Lung (tissue), 11 donors: ENCODE measurements at regions not wholly inside any gene's neighbourhood (a gene's known extent, or its start where the extent isn't known, plus 50 kb on each side); places are given as distances from the start of the nearest gene placed in this dataset.

Experiments
- ATAC-seq: fragments of 200-7000 bp; cut with Tn5 transposase; one replicate; pipeline ENCODE4 v1.9.1; 2020; ENCODE audit warnings: moderate number of reproducible peaks; ENCODE audit not compliant: insufficient read depth, low FRiP score
- DNase-seq, 3 donors: peaks; one replicate each; pipeline ENCODE4 v3.0.0-alpha.2; 2013 to 2017
- H3K27ac ChIP-seq, 2 donors: one replicate each; pipeline ENCODE4 v1.5.1; 2013; ENCODE audit warnings: mild to moderate bottlenecking in 2 of 2, moderate library complexity in 2 of 2, control low read depth in 1 of 2, inconsistent platforms in 1 of 2, low read depth in 1 of 2, low read length in 1 of 2
- H3K27me3 ChIP-seq, 3 donors: one replicate each; pipeline ENCODE4 v1.5.1; 2013; ENCODE audit warnings: low read length in 2 of 3; ENCODE audit not compliant: control insufficient read depth in 3 of 3, insufficient read depth in 3 of 3
- H3K36me3 ChIP-seq, 4 donors: one replicate each; pipeline ENCODE4 v1.5.1; 2013; ENCODE audit warnings: low read length in 4 of 4, mild to moderate bottlenecking in 1 of 4, moderate library complexity in 1 of 4; ENCODE audit not compliant: control insufficient read depth in 4 of 4, insufficient read depth in 4 of 4
- H3K4me1 ChIP-seq, 5 donors: one replicate each; pipeline ENCODE4 v1.5.1; 2013; ENCODE audit warnings: low read length in 5 of 5, mild to moderate bottlenecking in 2 of 5, moderate library complexity in 1 of 5; ENCODE audit not compliant: control insufficient read depth in 5 of 5, insufficient read depth in 5 of 5
- H3K4me3 ChIP-seq: one replicate; pipeline ENCODE4 v1.5.1; 2013; ENCODE audit warnings: mild to moderate bottlenecking, control low read depth, moderate library complexity
- H3K9ac ChIP-seq, 2 donors: one replicate each; pipeline ENCODE4 v1.5.1; 2013; ENCODE audit warnings: low read length in 2 of 2, control low read depth in 1 of 2; ENCODE audit not compliant: insufficient read depth in 1 of 2
- H3K9me3 ChIP-seq, 4 donors: one replicate each; pipeline ENCODE4 v1.5.1; 2013; ENCODE audit warnings: low read length in 3 of 4, mild to moderate bottlenecking in 1 of 4, moderate library complexity in 1 of 4; ENCODE audit not compliant: control insufficient read depth in 4 of 4, insufficient read depth in 3 of 4
- WGBS, 2 donors: extraction: QIAGEN DNeasy Blood & Tissue Kit; methylation state at CpG; one replicate each; pipeline ENCODE4 v1.1.7; 2013; 5-methylcytosine and 5-hydroxymethylcytosine counted together
- TF ChIP-seq, protein P1 (sequence below): IDR thresholded peaks from 2 replicates; pipeline ENCODE4 v1.5.1; 2012; ENCODE audit warnings: mild to moderate bottlenecking; ENCODE audit errors: control extremely low read depth, extremely low read depth
- donor health status: control.
- donor health status: control.
- donor health status: Bipolar disorder and iron deficiency.
- donor health status: healthy.
- donor health status: DM: yes; HTN: yes; CAD: no.

DNA sequence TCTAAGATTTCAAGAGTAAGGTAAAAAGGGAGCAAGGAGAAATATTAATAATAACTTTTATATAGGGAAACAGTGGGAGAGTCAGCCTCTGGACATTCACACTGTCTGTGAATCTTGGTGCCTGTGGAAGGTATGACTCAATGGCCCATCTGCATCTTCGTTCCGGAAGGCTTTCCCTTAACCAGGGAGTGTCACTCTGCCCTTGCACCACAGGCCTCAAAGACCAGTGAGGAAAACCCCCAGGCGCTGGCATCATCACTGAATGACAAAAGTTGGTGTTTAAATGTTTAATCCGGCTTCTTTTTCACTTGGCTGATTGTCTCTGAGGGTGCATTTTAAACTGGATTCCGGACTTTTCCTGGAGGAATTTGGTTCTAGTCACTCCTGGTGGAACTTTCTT lies 522.4 kb upstream of the TLE4 start:
- H3K9me3 ChIP-seq: no peaks in the 10 kb centered on the region
- no peak overlapping the region for H3K4me3 ChIP-seq
- no peak overlapping the region for H3K27ac ChIP-seq
- no peak overlapping the region for H3K9ac ChIP-seq
- 77% methylated on average over 5 of the region's 5 CpGs for WGBS, 2 donors
- H3K27me3 ChIP-seq: no peaks in the 10 kb centered on the region
- TF ChIP-seq, protein P1, sequence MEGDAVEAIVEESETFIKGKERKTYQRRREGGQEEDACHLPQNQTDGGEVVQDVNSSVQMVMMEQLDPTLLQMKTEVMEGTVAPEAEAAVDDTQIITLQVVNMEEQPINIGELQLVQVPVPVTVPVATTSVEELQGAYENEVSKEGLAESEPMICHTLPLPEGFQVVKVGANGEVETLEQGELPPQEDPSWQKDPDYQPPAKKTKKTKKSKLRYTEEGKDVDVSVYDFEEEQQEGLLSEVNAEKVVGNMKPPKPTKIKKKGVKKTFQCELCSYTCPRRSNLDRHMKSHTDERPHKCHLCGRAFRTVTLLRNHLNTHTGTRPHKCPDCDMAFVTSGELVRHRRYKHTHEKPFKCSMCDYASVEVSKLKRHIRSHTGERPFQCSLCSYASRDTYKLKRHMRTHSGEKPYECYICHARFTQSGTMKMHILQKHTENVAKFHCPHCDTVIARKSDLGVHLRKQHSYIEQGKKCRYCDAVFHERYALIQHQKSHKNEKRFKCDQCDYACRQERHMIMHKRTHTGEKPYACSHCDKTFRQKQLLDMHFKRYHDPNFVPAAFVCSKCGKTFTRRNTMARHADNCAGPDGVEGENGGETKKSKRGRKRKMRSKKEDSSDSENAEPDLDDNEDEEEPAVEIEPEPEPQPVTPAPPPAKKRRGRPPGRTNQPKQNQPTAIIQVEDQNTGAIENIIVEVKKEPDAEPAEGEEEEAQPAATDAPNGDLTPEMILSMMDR: no peak
- ATAC-seq (no peak), DNase-seq (no peak)
- no peaks in the 10 kb centered on the region for H3K4me1 ChIP-seq
- no peaks in the 10 kb centered on the region for H3K36me3 ChIP-seq

DNA sequence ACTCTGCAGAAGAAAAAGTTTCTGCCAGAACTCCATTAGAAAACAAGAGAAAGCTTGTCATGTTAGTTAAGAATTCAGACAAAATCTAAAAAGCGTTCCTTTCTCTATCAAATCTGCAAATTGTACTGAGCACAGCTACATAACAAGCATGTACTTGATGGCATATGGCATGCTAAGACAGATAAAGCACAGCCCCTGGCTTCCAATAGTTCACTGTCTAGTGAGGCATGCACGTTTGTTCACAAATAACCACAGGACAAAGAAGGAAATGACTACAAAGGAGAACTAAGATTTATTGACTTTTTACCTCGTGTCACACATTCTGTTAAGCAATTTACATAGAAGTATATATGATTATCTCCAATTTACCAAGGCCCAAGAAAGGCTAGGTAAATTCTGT lies 518.2 kb upstream of the TLE4 start:
- DNase-seq (no peak), ATAC-seq (no peak)
- H3K4me3 ChIP-seq: no peak overlapping the region
- no peaks in the 10 kb centered on the region for H3K9me3 ChIP-seq
- H3K4me1 ChIP-seq: no peaks in the 10 kb centered on the region
- no peaks in the 10 kb centered on the region for H3K36me3 ChIP-seq
- H3K27ac ChIP-seq: no peak overlapping the region
- no peak overlapping the region for H3K9ac ChIP-seq
- TF ChIP-seq, protein P1: no peak
- no peaks in the 10 kb centered on the region for H3K27me3 ChIP-seq
- WGBS, 2 donors: 34 to 38% methylated on average over 3 of the region's 3 CpGs

DNA sequence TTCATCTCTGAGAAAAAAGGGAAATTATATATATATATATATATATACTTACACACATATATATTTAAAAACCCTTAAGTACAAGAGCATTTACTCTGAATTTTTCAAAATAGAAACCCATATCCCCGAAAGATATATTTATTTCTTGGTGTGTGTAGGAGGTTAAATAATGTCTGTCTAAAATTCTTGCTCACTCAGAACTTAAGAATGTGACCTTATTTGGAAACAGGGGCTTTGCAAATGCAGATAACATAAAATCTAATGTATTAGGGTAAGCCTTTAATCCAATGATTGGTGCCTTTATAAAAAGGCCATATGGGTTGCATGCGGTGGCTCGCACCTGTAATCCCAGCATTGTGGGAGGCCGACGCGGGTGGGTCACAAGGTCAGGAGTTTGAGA lies 517.3 kb upstream of the TLE4 start:
- Histone ChIP-seq H3K4me1 (no peaks in the 10 kb centered on the region), H3K36me3 (no peaks in the 10 kb centered on the region), H3K4me3 (no peak overlapping the region), H3K9ac (no peak overlapping the region), H3K27ac (no peak overlapping the region), H3K27me3 (no peaks in the 10 kb centered on the region), H3K9me3 (no peaks in the 10 kb centered on the region)
- TF ChIP-seq, protein P1: no peak
- 95 to 96% methylated on average over 6 of the region's 6 CpGs for WGBS, 2 donors
- ATAC-seq (no peak), DNase-seq (no peak)

DNA sequence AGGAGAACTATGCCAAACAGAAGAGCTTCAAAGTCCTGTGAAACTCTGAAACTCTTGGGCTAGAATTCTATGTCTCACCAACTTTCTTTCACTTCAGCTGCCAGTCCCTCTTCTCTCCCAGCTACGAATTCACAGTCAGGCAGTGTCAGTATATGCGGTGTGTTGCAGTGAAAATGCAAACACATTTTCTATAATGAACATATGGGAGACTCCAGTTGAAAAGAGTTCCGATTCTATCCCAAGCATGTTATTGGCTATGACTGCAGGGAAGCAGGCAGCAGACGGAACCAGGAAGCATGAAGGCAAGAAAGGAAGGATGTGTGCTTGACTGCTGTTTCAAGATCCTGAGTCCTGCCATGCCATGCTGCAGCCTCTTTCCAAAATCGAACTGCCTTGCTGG lies 515.7 kb upstream of the TLE4 start:
- ATAC-seq (no peak), DNase-seq (no peak)
- no peaks in the 10 kb centered on the region for H3K9me3 ChIP-seq
- no peak overlapping the region for H3K4me3 ChIP-seq
- no peak overlapping the region for H3K9ac ChIP-seq
- TF ChIP-seq, protein P1: no peak
- no peaks in the 10 kb centered on the region for H3K27me3 ChIP-seq
- H3K36me3 ChIP-seq: no peaks in the 10 kb centered on the region
- 76 to 81% methylated on average over 5 of the region's 5 CpGs for WGBS, 2 donors
- no peak overlapping the region for H3K27ac ChIP-seq
- no peaks in the 10 kb centered on the region for H3K4me1 ChIP-seq
